ENCODE measurements at regions not wholly inside any gene's neighbourhood (a gene's known extent, or its start where the extent isn't known, plus 50 kb on each side); places are given as distances from the start of the nearest gene placed in this dataset.

DNA sequence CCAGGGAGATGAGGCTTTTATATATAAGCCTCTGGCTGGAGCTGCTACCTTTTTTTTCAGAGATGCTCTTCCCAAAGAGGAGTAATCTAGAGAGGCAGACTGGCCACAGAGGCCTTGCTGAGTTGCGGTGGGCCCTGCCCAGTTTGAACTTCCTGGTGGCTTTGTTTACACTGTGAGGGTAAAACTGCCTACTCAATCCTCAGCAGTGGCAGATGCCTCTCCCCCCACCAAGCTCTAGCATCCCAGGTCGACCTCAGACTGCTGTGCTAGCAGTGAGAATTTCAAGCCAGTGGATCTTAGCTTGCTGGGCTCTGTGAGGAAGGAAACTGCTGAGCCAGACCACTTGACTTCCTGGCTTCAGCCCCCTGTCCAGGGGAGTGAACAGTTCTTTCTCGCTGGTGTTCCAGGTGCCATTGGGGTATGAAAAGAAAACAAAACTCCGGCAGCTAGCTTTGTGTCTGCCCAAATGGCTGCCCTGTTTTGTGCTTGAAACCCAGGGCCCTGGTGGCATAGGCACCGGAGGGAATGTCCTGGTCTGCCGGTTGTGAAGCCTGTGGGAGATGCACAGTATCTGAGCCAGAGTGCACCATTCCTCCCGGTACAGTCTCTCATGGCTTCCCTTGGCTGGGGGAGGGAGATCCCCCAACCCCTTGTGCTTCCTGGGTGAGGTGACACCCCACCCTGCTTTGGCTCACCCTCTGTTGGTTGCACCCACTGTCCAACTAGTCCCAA, 219.5 kb upstream of the IZUMO3 start (continued):
- TF ChIP-seq, protein P1, sequence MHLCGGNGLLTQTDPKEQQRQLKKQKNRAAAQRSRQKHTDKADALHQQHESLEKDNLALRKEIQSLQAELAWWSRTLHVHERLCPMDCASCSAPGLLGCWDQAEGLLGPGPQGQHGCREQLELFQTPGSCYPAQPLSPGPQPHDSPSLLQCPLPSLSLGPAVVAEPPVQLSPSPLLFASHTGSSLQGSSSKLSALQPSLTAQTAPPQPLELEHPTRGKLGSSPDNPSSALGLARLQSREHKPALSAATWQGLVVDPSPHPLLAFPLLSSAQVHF (CRISPR knock-in tag; IDR thresholded peaks at IDR 0.05): no peak
- TF ChIP-seq, protein P2, sequence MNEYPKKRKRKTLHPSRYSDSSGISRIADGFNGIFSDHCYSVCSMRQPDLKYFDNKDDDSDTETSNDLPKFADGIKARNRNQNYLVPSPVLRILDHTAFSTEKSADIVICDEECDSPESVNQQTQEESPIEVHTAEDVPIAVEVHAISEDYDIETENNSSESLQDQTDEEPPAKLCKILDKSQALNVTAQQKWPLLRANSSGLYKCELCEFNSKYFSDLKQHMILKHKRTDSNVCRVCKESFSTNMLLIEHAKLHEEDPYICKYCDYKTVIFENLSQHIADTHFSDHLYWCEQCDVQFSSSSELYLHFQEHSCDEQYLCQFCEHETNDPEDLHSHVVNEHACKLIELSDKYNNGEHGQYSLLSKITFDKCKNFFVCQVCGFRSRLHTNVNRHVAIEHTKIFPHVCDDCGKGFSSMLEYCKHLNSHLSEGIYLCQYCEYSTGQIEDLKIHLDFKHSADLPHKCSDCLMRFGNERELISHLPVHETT (CRISPR knock-in tag; conservative IDR thresholded peaks at IDR 0.05): no peak
- TF ChIP-seq MED1 (CRISPR knock-in tag; IDR thresholded peaks at IDR 0.05): no peak
- TF ChIP-seq, protein P3, sequence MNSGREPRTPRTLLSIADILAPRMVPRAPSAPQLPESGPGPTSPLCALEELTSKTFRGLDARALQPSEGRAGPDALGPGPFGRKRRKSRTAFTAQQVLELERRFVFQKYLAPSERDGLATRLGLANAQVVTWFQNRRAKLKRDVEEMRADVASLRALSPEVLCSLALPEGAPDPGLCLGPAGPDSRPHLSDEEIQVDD (CRISPR knock-in tag; IDR thresholded peaks at IDR 0.05; ENCODE audit: borderline replicate concordance): no peak
- TF ChIP-seq MIER2 (CRISPR knock-in tag; IDR thresholded peaks at IDR 0.05): no peak
- no peak for TF ChIP-seq U2AF1 (optimal IDR thresholded peaks at IDR 0.05; ENCODE audit: low read depth, low read length)
- no peak for TF ChIP-seq PAWR (CRISPR knock-in tag; IDR thresholded peaks at IDR 0.05; ENCODE audit: borderline replicate concordance)
- no peak for TF ChIP-seq ZFAT (CRISPR knock-in tag; conservative IDR thresholded peaks at IDR 0.05)
- TF ChIP-seq, protein P4, sequence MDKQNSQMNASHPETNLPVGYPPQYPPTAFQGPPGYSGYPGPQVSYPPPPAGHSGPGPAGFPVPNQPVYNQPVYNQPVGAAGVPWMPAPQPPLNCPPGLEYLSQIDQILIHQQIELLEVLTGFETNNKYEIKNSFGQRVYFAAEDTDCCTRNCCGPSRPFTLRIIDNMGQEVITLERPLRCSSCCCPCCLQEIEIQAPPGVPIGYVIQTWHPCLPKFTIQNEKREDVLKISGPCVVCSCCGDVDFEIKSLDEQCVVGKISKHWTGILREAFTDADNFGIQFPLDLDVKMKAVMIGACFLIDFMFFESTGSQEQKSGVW (CRISPR knock-in tag; IDR thresholded peaks at IDR 0.05; ENCODE audit: borderline replicate concordance): no peak
- no peak for TF ChIP-seq CCAR2 (optimal IDR thresholded peaks at IDR 0.05; ENCODE audit: low read depth, low read length)
- no peak for TF ChIP-seq ZSCAN30 (CRISPR knock-in tag; IDR thresholded peaks at IDR 0.05)

All from HepG2 (cell line).